K562 (cell line): ENCODE measurements at regions not wholly inside any gene's neighbourhood (a gene's known extent, or its start where the extent isn't known, plus 50 kb on each side); places are given as distances from the start of the nearest gene placed in this dataset.

Source experiments
- ATAC-seq: fragments of 200-7000 bp; cut with Tn5 transposase; 3 replicates; pipeline ENCODE4 v1.9.1; 2020; ENCODE audit warnings: moderate library complexity
- BruUV-seq: library from RNA; stranded (reverse); fragments of 400-500 nt; replicated peaks from 2 replicates; lab custom pipeline; 2021; lab: Mats Ljungman, UMichigan
- CTCF ChIA-PET: fragments of 300-600 bp; formaldehyde crosslinking; extraction: SDS; loops from one replicate; lab custom pipeline; 2021; ENCODE audit warnings: low intra/inter-chr PET ratio; lab: Yijun Ruan, JAX
- POLR2A ChIA-PET: fragments of 300-600, 350-650 bp; sonication (Branson Sonifier 250); formaldehyde crosslinking; extraction: SDS; loops from one replicate; lab custom pipeline; 2021; ENCODE audit warnings: antibody characterized with exemption, inconsistent platforms; lab: Yijun Ruan, JAX
- DNase-seq, 4 experiments: peaks; one replicate each; pipeline versions ENCODE4 v3.0.0 to v3.0.0-alpha.2; 2011 to 2018; ENCODE audit warnings: low spot score in 3 of 4, mixed read lengths in 3 of 4; ENCODE audit errors: extremely low read depth in 1 of 4
- FAIRE-seq: peaks from 2 replicates; lab custom pipeline; 2011; peaks lifted over from hg19 to GRCh38; lab: Jason Lieb, UNC
- H2AFZ ChIP-seq: 2 replicates; pipeline ENCODE4 v1.6.0; 2011; ENCODE audit warnings: low read depth, low read length, control low read depth, inconsistent platforms
- H3K27ac ChIP-seq: fragments of 200-600 bp; 3 replicates; pipeline ENCODE4 v1.8.0; 2011; ENCODE audit warnings: low read depth, mild to moderate bottlenecking, control low read depth, inconsistent platforms, low read length, moderate library complexity, mixed read lengths; ENCODE audit errors: extremely low read depth
- H3K27me3 ChIP-seq, 2 experiments: fragments of 300-600 bp in 1 of 2; 2 replicates in 1 of 2; 3 replicates in 1 of 2; pipeline versions ENCODE4 v1.6.0 to v1.8.0; 2011; ENCODE audit warnings: inconsistent platforms in 2 of 2, low read length in 2 of 2, mild to moderate bottlenecking in 1 of 2, mixed read lengths in 1 of 2, moderate library complexity in 1 of 2; ENCODE audit not compliant: control insufficient read depth in 2 of 2, insufficient read depth in 2 of 2
- H3K36me3 ChIP-seq: fragments of 300-600 bp; 3 replicates; pipeline ENCODE4 v1.8.0; 2011; ENCODE audit warnings: mild to moderate bottlenecking, low read length, inconsistent platforms; ENCODE audit not compliant: control insufficient read depth, insufficient read depth
- H3K4me1 ChIP-seq, 2 experiments: fragments of 200-600 bp in 1 of 2; replicated peaks in 1 of 2; 2 replicates in 1 of 2; 3 replicates in 1 of 2; pipeline versions ENCODE4 v1.5.1 to v1.8.0; 2011; ENCODE audit warnings: inconsistent platforms in 2 of 2, low read length in 2 of 2, mild to moderate bottlenecking in 1 of 2, mixed read lengths in 1 of 2, moderate library complexity in 1 of 2; ENCODE audit not compliant: control insufficient read depth in 2 of 2, insufficient read depth in 2 of 2
- H3K4me2 ChIP-seq: 2 replicates; pipeline ENCODE4 v1.6.1; 2011; ENCODE audit warnings: low read length, control low read depth, inconsistent platforms, mixed read lengths; ENCODE audit not compliant: insufficient read depth
- H3K4me3 ChIP-seq: fragments of 200-600 bp; sonication (generic), shearing (Covaris generic); 2 replicates; pipeline ENCODE4 v1.5.1; 2016; ENCODE audit warnings: control low read depth, inconsistent platforms
- H3K79me2 ChIP-seq: fragments of 200-600 bp; 3 replicates; pipeline ENCODE4 v1.8.0; 2011; ENCODE audit warnings: low read length, inconsistent platforms; ENCODE audit not compliant: control insufficient read depth, insufficient read depth
- H3K9ac ChIP-seq, 2 experiments: 2 replicates each; pipeline versions ENCODE4 v1.6.0 to v1.6.1; 2011; ENCODE audit warnings: low read depth in 2 of 2, low read length in 2 of 2, control low read depth in 1 of 2, inconsistent platforms in 1 of 2, mild to moderate bottlenecking in 1 of 2, mixed read lengths in 1 of 2; ENCODE audit not compliant: insufficient read depth in 1 of 2
- H3K9me1 ChIP-seq: one replicate; pipeline ENCODE4 v1.6.0; 2011; ENCODE audit warnings: inconsistent platforms, mild to moderate bottlenecking, low read length, moderate library complexity; ENCODE audit not compliant: control insufficient read depth, insufficient read depth
- H3K9me3 ChIP-seq: replicated peaks from 2 replicates; pipeline ENCODE4 v1.5.1; 2011; ENCODE audit warnings: low read depth, low read length, inconsistent platforms; ENCODE audit not compliant: control insufficient read depth, insufficient read depth
- H4K20me1 ChIP-seq: replicated peaks from 2 replicates; pipeline ENCODE4 v1.6.1; 2011; ENCODE audit warnings: low read length, inconsistent platforms, mixed read lengths; ENCODE audit not compliant: control insufficient read depth, insufficient read depth
- ADNP ChIP-seq: fragments of 200-800 bp; sonication (Bioruptor generic); IDR thresholded peaks from 2 replicates; pipeline ENCODE4 v1.6.1; 2016; ENCODE audit warnings: missing genetic modification characterization, missing compliant biosample characterization
- ARNT ChIP-seq, 2 experiments: fragments of 450-650 bp; IDR thresholded peaks; 2 replicates each; pipeline ENCODE4 v1.6.1; 2016; ENCODE audit warnings: mild to moderate bottlenecking in 1 of 2
- ATF2 ChIP-seq: sonication (generic); formaldehyde crosslinking; IDR thresholded peaks from 2 replicates; pipeline ENCODE4 v1.8.1; 2022; ENCODE audit warnings: missing genetic modification reagents
- CCNT2 ChIP-seq: IDR thresholded peaks from 2 replicates; pipeline ENCODE4 v1.6.1; 2011; ENCODE audit warnings: borderline replicate concordance, low read depth, mild to moderate bottlenecking, moderate library complexity, mixed read lengths, low read length; ENCODE audit not compliant: insufficient read length; ENCODE audit errors: extremely low read depth
- COPS2 ChIP-seq: fragments of 450-650 bp; conservative IDR thresholded peaks from 2 replicates; pipeline ENCODE4 v1.6.1; 2016; ENCODE audit warnings: mild to moderate bottlenecking, moderate library complexity
- SMARCE1 ChIP-seq: fragments of 450-650 bp; IDR thresholded peaks from 2 replicates; pipeline ENCODE4 v1.7.1; 2016; ENCODE audit warnings: mild to moderate bottlenecking
- ZNF444 ChIP-seq: fragments of 250-450 bp; sonication (Bioruptor Pico); IDR thresholded peaks from 2 replicates; pipeline ENCODE4 v1.4.0; 2020; ENCODE audit warnings: mild to moderate bottlenecking, moderate library complexity
- ZNF551 ChIP-seq: fragments of 250-450 bp; sonication (Bioruptor Pico); IDR thresholded peaks from 2 replicates; pipeline ENCODE4 v1.5.0; 2021; ENCODE audit warnings: mild to moderate bottlenecking, moderate library complexity
- ZNF584 ChIP-seq: fragments of 200-800 bp; sonication (Bioruptor generic); IDR thresholded peaks from 2 replicates; pipeline ENCODE4 v1.6.1; 2016; ENCODE audit warnings: low read depth, mild to moderate bottlenecking, missing genetic modification characterization, missing compliant biosample characterization
- WGBS: fragments of 100-300 bp; shearing (Covaris generic); methylation state at CpG from one replicate; pipeline ENCODE4 v1.1.6; 2016; ENCODE audit warnings: low coverage, mixed read lengths; ENCODE audit not compliant: insufficient coverage; ENCODE audit errors: missing lambda C conversion rate; 5-methylcytosine and 5-hydroxymethylcytosine counted together
- in situ Hi-C: fragments of 300-500 bp; cut with MboI; formaldehyde crosslinking; loops from 4 replicates; pipeline ENCODE4 v1.15.0; 2018; ENCODE audit warnings: inconsistent platforms, mixed read lengths
- intact Hi-C: fragments of 100-400 bp; cut with micrococcal nuclease; formaldehyde crosslinking; loops from 2 replicates; pipeline ENCODE4 v1.14.2; 2022

GRCh38 chr2:4192119-4192518, 488.7 kb downstream of the DCDC2C start:
- H4K20me1 ChIP-seq, result no peaks in the 10 kb centered on the region
- DNase-seq (no peak), ATAC-seq (no peak), FAIRE-seq (no peak)
- H3K4me3 ChIP-seq, result no peak overlapping the region
- no peaks in the 10 kb centered on the region for H3K9me1 ChIP-seq
- H2AFZ ChIP-seq, result no peak overlapping the region
- POLR2A ChIA-PET, result no interaction called here
- intact Hi-C loops, result no loop called here
- H3K4me2 ChIP-seq, result no peak overlapping the region
- no peaks in the 10 kb centered on the region for H3K9me3 ChIP-seq
- in situ Hi-C loops, result no loop called here
- H3K4me1 ChIP-seq, result no peaks in the 10 kb centered on the region
- H3K27me3 ChIP-seq, result no peaks in the 10 kb centered on the region
- no peak overlapping the region for H3K9ac ChIP-seq
- TF ChIP-seq ZNF584 (no peak), COPS2 (no peak), ADNP (tag) (no peak), SMARCE1 (no peak), ARNT (IDR thresholded peaks at IDR 0.05) (no peak), ZNF444 (CRISPR knock-in tag) (no peak), ATF2 (CRISPR knock-in tag) (no peak), ZNF551 (CRISPR knock-in tag) (no peak), CCNT2 (no peak)
- CTCF ChIA-PET, result no interaction called here
- no TSS peak for BruUV-seq
- no peak overlapping the region for H3K27ac ChIP-seq
- H3K79me2 ChIP-seq, result no peaks in the 10 kb centered on the region
- 0% methylated on average over 2 of the region's 2 CpGs for WGBS
- no peaks in the 10 kb centered on the region for H3K36me3 ChIP-seq
